ENCODE measurements at regions not wholly inside any gene's neighbourhood (a gene's known extent, or its start where the extent isn't known, plus 50 kb on each side); places are given as distances from the start of the nearest gene placed in this dataset.

- no peaks in the 10 kb centered on the region; a peak in 1 of 4 replicates for H3K4me1 ChIP-seq (ENCODE audit: control insufficient read depth in 1 of 2, insufficient read depth in 2 of 2, low read length in 2 of 2)
- no peaks in the 10 kb centered on the region for H3K9me3 ChIP-seq (ENCODE audit: control insufficient read depth in 1 of 2, insufficient read depth in 1 of 2, low read depth in 1 of 2, low read length in 2 of 2)
- ChIA-PET CTCF (no interaction called here), RAD21 (ENCODE audit: low non-redundant PET in 1 of 2, low total read pairs in 2 of 2, uncharacterized antibody in 2 of 2, unreplicated experiment in 2 of 2) (no interaction called here), POLR2A (no interaction called here)
- H3K9me2 ChIP-seq (ENCODE audit: insufficient read depth), result no peaks in the 10 kb centered on the region
- no peaks in the 10 kb centered on the region for H3K27me3 ChIP-seq (ENCODE audit: insufficient read depth, low read length)
- H3K36me3 ChIP-seq (ENCODE audit: control insufficient read depth in 1 of 2, insufficient read depth in 2 of 2, low read length in 2 of 2), result no peaks in the 10 kb centered on the region; a peak in 1 of 4 replicates
- H3K4me3 ChIP-seq (replicated peaks in 1 of 2; ENCODE audit: low read depth in 1 of 2, low read length in 2 of 2), result no peak overlapping the region
- TF ChIP-seq ZBTB33 (IDR thresholded peaks at IDR 0.05; ENCODE audit: extremely low read depth, insufficient replicate concordance, low read length), result no peak
- TF ChIP-seq MAX (IDR thresholded peaks at IDR 0.05), result no peak
- TF ChIP-seq ZFX (IDR thresholded peaks at IDR 0.05), result no peak
- no peak for TF ChIP-seq FOSL1 (IDR thresholded peaks at IDR 0.05; ENCODE audit: low read depth)
- BruUV-seq (replicated peaks), result no TSS peak
- DNase-seq (ENCODE audit: low read depth, low spot score) (no peak), ATAC-seq (no peak)
- H2AFZ ChIP-seq (ENCODE audit: low read depth, low read length, poor library complexity, severe bottlenecking), result no peak overlapping the region
- no peak overlapping the region for H3K4me2 ChIP-seq (ENCODE audit: low read length)
- intact Hi-C loops (cut with micrococcal nuclease), result no loop called here
- no peaks in the 10 kb centered on the region for H3K79me2 ChIP-seq (ENCODE audit: insufficient read depth, low read length)
- no peak overlapping the region for H3K27ac ChIP-seq (ENCODE audit: low read depth, low read length)
- no peaks in the 10 kb centered on the region for H4K20me1 ChIP-seq (ENCODE audit: insufficient read depth)
- no peak overlapping the region for H3K9ac ChIP-seq (ENCODE audit: low read length)
Measured at GRCh38 chr13:22018076-22018835, 347.4 kb downstream of the FGF9 start.

GRCh38 chr13:22018836-22019210 lies 347.9 kb downstream of the FGF9 start:
- H3K9me3 ChIP-seq (ENCODE audit: control insufficient read depth in 1 of 2, insufficient read depth in 1 of 2, low read depth in 1 of 2, low read length in 2 of 2), result no peaks in the 10 kb centered on the region
- no peaks in the 10 kb centered on the region for H3K9me2 ChIP-seq (ENCODE audit: insufficient read depth)
- H3K36me3 ChIP-seq (ENCODE audit: control insufficient read depth in 1 of 2, insufficient read depth in 2 of 2, low read length in 2 of 2), result no peaks in the 10 kb centered on the region; a peak in 1 of 4 replicates
- no peak for DNase-seq (ENCODE audit: low read depth, low spot score)
- H3K9ac ChIP-seq (ENCODE audit: low read length), result no peak overlapping the region
- H3K4me1 ChIP-seq (ENCODE audit: control insufficient read depth in 1 of 2, insufficient read depth in 2 of 2, low read length in 2 of 2), result no peaks in the 10 kb centered on the region; a peak in 1 of 4 replicates
- H3K27ac ChIP-seq (ENCODE audit: low read depth, low read length), result no peak overlapping the region
- H3K79me2 ChIP-seq (ENCODE audit: insufficient read depth, low read length), result no peaks in the 10 kb centered on the region
- no peak overlapping the region for H3K4me2 ChIP-seq (ENCODE audit: low read length)
- ChIA-PET RAD21 (ENCODE audit: low non-redundant PET in 1 of 2, low total read pairs in 2 of 2, uncharacterized antibody in 2 of 2, unreplicated experiment in 2 of 2) (no interaction called here), POLR2A (no interaction called here), CTCF (no interaction called here)
- BruUV-seq (replicated peaks), result no TSS peak
- intact Hi-C loops (cut with micrococcal nuclease), result no loop called here
- no peak for ATAC-seq
- H2AFZ ChIP-seq (ENCODE audit: low read depth, low read length, poor library complexity, severe bottlenecking), result no peak overlapping the region
- H3K27me3 ChIP-seq (ENCODE audit: insufficient read depth, low read length), result no peaks in the 10 kb centered on the region
- no peak overlapping the region for H3K4me3 ChIP-seq (replicated peaks in 1 of 2; ENCODE audit: low read depth in 1 of 2, low read length in 2 of 2)
- no peaks in the 10 kb centered on the region for H4K20me1 ChIP-seq (ENCODE audit: insufficient read depth)
- TF ChIP-seq CEBPB (IDR thresholded peaks at IDR 0.05; ENCODE audit: low read depth), result no peak
- no peak for TF ChIP-seq JUND (IDR thresholded peaks at IDR 0.05)
- TF ChIP-seq CBX3 (IDR thresholded peaks at IDR 0.05; ENCODE audit: low read depth), result no peak
- TF ChIP-seq EGR1 (IDR thresholded peaks at IDR 0.05; ENCODE audit: low read depth), result no peak
- no peak for TF ChIP-seq YY1 (IDR thresholded peaks at IDR 0.05; ENCODE audit: extremely low read depth, insufficient replicate concordance, low read depth, low read length)
- no peak for TF ChIP-seq ZBTB33 (IDR thresholded peaks at IDR 0.05; ENCODE audit: extremely low read depth, insufficient replicate concordance, low read length)
- TF ChIP-seq ZNF274 (IDR thresholded peaks at IDR 0.05; ENCODE audit: low read depth, low read length), result no peak
- no peak for TF ChIP-seq REST (IDR thresholded peaks at IDR 0.05; ENCODE audit: low read depth)
- no peak for TF ChIP-seq EZH2 (IDR thresholded peaks at IDR 0.05)
- TF ChIP-seq ZFX (IDR thresholded peaks at IDR 0.05), result no peak

Measured in HCT116 (cell line).